ENCODE measurements at regions not wholly inside any gene's neighbourhood (a gene's known extent, or its start where the extent isn't known, plus 50 kb on each side); places are given as distances from the start of the nearest gene placed in this dataset.

DNA sequence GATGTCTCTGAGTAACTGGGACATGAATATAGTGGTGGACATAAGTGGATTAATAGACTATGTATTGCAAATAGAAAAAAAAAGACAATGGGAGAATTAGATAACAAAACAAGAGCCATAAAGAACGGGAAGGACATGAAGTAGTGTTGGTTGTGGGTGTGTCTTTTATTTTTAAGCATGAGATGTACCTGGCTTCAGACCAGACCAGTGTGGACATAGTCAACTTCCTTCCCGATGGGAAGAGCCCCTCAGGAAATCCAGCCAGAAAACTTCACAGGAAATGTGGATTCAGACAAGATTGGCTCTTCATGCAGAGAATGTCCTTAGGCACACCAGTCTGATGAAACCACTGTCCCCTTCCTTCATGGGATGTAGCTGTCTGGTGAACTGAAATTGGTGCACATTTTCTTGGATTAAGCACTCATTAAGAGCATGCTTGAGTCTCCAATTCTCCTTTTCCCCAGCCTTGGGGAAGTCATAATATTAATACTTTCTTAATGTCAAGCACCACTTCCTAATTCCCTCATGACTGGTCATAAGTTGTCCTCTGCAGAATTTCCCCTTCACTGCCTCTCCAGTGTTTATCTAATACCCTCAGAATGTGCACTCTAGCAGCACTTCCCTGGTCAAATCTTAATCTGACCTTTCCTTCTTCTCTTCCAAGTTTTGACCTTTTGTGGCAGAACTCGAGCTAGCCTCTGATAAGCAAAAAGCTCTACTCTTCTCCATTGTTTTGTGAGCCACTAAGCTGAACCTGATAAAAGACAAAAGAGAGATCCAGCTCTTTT, 350.6 kb upstream of the MAF start:
- TF ChIP-seq POLR2AphosphoS5 (IDR thresholded peaks at IDR 0.05; ENCODE audit: low read depth, low read length): no peak
- no peak for TF ChIP-seq TAF1 (IDR thresholded peaks at IDR 0.05; ENCODE audit: low read depth, low read length)
- no peak for TF ChIP-seq POLR2A (IDR thresholded peaks at IDR 0.05; ENCODE audit: low read depth, low read length)
- no peak for TF ChIP-seq SPI1 (IDR thresholded peaks at IDR 0.05; ENCODE audit: low read depth, low read length)
- TF ChIP-seq PAX5 (IDR thresholded peaks at IDR 0.05; ENCODE audit: insufficient read depth, low read length, severe bottlenecking): no peak
- TF ChIP-seq POU2F2 (IDR thresholded peaks at IDR 0.05; ENCODE audit: low read depth, low read length): no peak
